PC-3 (cell line): ENCODE measurements at regions not wholly inside any gene's neighbourhood (a gene's known extent, or its start where the extent isn't known, plus 50 kb on each side); places are given as distances from the start of the nearest gene placed in this dataset.

ENCODE experiments used
- ATAC-seq: fragments of 200-7000 bp; cut with Tn5 transposase; 2 replicates; pipeline ENCODE4 v1.9.1; 2020; ENCODE audit warnings: mild to moderate bottlenecking, moderate library complexity
- BruUV-seq: library from RNA; stranded (reverse); fragments of 400-500 nt; replicated peaks from 2 replicates; lab custom pipeline; 2021; lab: Mats Ljungman, UMichigan
- CTCF ChIA-PET: fragments of 300-600 bp; sonication (Branson Sonifier 250); formaldehyde crosslinking; loops from one replicate; lab custom pipeline; 2022; ENCODE audit warnings: antibody characterized with exemption; lab: Charles Lee
- POLR2A ChIA-PET: fragments of 300-600 bp; sonication (Branson Sonifier 250); formaldehyde crosslinking; loops from one replicate; lab custom pipeline; 2022; ENCODE audit warnings: antibody characterized with exemption; ENCODE audit not compliant: unreplicated experiment; lab: Charles Lee
- DNase-seq: peaks from one replicate; pipeline ENCODE4 v3.0.0-alpha.2; 2015
- H2AFZ ChIP-seq: fragments of 300-600 bp; sonication (generic); 2 replicates; pipeline ENCODE4 v1.6.0; 2016; ENCODE audit warnings: antibody characterized with exemption, low read length
- H3F3A ChIP-seq: fragments of 300-600 bp; sonication (generic); one replicate; pipeline ENCODE4 v1.6.0; 2017; ENCODE audit warnings: antibody characterized with exemption, low read length, control low read depth, mild to moderate bottlenecking; ENCODE audit not compliant: unreplicated experiment
- H3K27ac ChIP-seq: fragments of 300-600 bp; sonication (generic); 2 replicates; pipeline ENCODE4 v1.5.1; 2016; ENCODE audit warnings: mild to moderate bottlenecking, low read length
- H3K27me3 ChIP-seq: fragments of 300-600 bp; sonication (generic); 2 replicates; pipeline ENCODE4 v1.6.1; 2016; ENCODE audit warnings: low read length, mixed read lengths
- H3K36me3 ChIP-seq: fragments of 300-600 bp; sonication (generic); 2 replicates; pipeline ENCODE4 v1.6.1; 2016; ENCODE audit warnings: low read depth, mixed run types, low read length, mixed read lengths
- H3K4me1 ChIP-seq: fragments of 300-600 bp; sonication (generic); 2 replicates; pipeline ENCODE4 v1.5.1; 2016; ENCODE audit warnings: low read length; ENCODE audit not compliant: insufficient read depth
- H3K4me2 ChIP-seq: fragments of 300-600 bp; sonication (generic); 2 replicates; pipeline ENCODE4 v1.6.0; 2016; ENCODE audit warnings: low read length
- H3K4me3 ChIP-seq: fragments of 300-600 bp; sonication (generic); 2 replicates; pipeline ENCODE4 v1.5.1; 2016; ENCODE audit warnings: mild to moderate bottlenecking, low read length, mixed read lengths
- H3K79me2 ChIP-seq: fragments of 300-600 bp; sonication (generic); 2 replicates; pipeline ENCODE4 v1.6.1; 2017; ENCODE audit warnings: low read length, mixed read lengths
- H3K9ac ChIP-seq: fragments of 300-600 bp; sonication (generic); 2 replicates; pipeline ENCODE4 v1.6.0; 2016; ENCODE audit warnings: mild to moderate bottlenecking, low read length
- H3K9me2 ChIP-seq: fragments of 300-600 bp; sonication (generic); replicated peaks from 2 replicates; pipeline ENCODE4 v1.6.1; 2016; ENCODE audit warnings: mixed run types, low read length, mixed read lengths
- H3K9me3 ChIP-seq: fragments of 300-600 bp; sonication (generic); 2 replicates; pipeline ENCODE4 v1.6.1; 2016; ENCODE audit warnings: low read length, mixed read lengths
- H4K20me1 ChIP-seq: fragments of 300-600 bp; sonication (generic); 2 replicates; pipeline ENCODE4 v1.6.1; 2016; ENCODE audit warnings: low read length, mixed read lengths
- CTCF ChIP-seq: fragments of 300-600 bp; sonication (generic); conservative IDR thresholded peaks from 2 replicates; pipeline ENCODE4 v1.5.1; 2017; ENCODE audit warnings: antibody characterized with exemption, low read depth, mild to moderate bottlenecking, low read length
- EZH2 ChIP-seq: fragments of 300-600 bp; sonication (generic); IDR thresholded peaks from one replicate; pipeline ENCODE4 v1.6.1; 2017; ENCODE audit warnings: antibody characterized with exemption, mild to moderate bottlenecking, low read length; ENCODE audit not compliant: unreplicated experiment
- EZH2phosphoT487 ChIP-seq: fragments of 300-600 bp; sonication (generic); IDR thresholded peaks from 2 replicates; pipeline ENCODE4 v1.6.1; 2018; ENCODE audit warnings: mild to moderate bottlenecking, antibody characterized with exemption, low read length, borderline replicate concordance
- intact Hi-C: fragments of 100-400 bp; cut with micrococcal nuclease; formaldehyde crosslinking; loops from 2 replicates; pipeline ENCODE4 v1.9.0; 2023

DNA sequence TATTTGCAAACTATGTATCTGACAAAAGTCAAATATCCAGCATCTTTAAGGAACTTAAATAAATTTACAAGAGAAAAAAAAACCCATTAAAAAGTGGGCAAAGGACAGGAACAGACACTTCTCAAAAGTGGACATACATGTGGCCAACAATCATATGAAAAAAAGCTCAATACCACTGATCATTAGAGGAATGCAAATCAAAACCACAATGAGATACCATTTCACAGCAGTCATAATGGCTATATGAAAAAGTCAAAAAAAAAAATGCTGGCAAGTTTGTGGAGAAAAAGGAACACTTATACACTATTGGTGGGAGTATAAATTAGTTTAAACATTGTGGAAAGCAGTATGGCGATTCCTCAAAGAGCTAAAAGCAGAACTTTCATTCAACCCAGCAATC is 130.3 kb upstream of the LHCGR start:
- Histone ChIP-seq H3K79me2 (no peaks in the 10 kb centered on the region), H3F3A (no peaks in the 10 kb centered on the region), H3K9ac (no peak overlapping the region), H3K4me1 (no peaks in the 10 kb centered on the region), H3K4me3 (no peak overlapping the region), H4K20me1 (no peaks in the 10 kb centered on the region), H3K9me2 (no peaks in the 10 kb centered on the region), H3K27ac (no peak overlapping the region), H2AFZ (no peak overlapping the region), H3K9me3 (no peaks in the 10 kb centered on the region), H3K36me3 (no peaks in the 10 kb centered on the region), H3K27me3 (no peaks in the 10 kb centered on the region), H3K4me2 (no peak overlapping the region)
- DNase-seq: no peak
- TF ChIP-seq CTCF (no peak), EZH2 (no peak), EZH2phosphoT487 (no peak)
- ChIA-PET POLR2A (no interaction called here), CTCF (no interaction called here)
- intact Hi-C loops: no loop called here
- BruUV-seq: no TSS peak
- no peak for ATAC-seq

- H3K79me2 ChIP-seq: no peaks in the 10 kb centered on the region
- no TSS peak for BruUV-seq
- no peaks in the 10 kb centered on the region for H3F3A ChIP-seq
- 0 out of 2 replicates have a peak, but pooled peaks cover 3% of the 10 kb centered on the region for H3K9me3 ChIP-seq
- H3K4me1 ChIP-seq: no peaks in the 10 kb centered on the region
- H3K9me2 ChIP-seq: no peaks in the 10 kb centered on the region
- intact Hi-C loops: no loop called here
- no peaks in the 10 kb centered on the region for H4K20me1 ChIP-seq
- H3K4me3 ChIP-seq: no peak overlapping the region
- ATAC-seq (no peak), DNase-seq (no peak)
- CTCF ChIA-PET: no interaction called here
- H3K36me3 ChIP-seq: no peaks in the 10 kb centered on the region
- H2AFZ ChIP-seq: no peak overlapping the region
- no peaks in the 10 kb centered on the region for H3K27me3 ChIP-seq
- H3K4me2 ChIP-seq: no peak overlapping the region
- H3K9ac ChIP-seq: no peak overlapping the region
- POLR2A ChIA-PET: no interaction called here
- H3K27ac ChIP-seq: no peak overlapping the region
- TF ChIP-seq CTCF (no peak), EZH2phosphoT487 (no peak), EZH2 (no peak)
Measured at GRCh38 chr2:48883661-48884060, 128.1 kb upstream of the LHCGR start.

DNA sequence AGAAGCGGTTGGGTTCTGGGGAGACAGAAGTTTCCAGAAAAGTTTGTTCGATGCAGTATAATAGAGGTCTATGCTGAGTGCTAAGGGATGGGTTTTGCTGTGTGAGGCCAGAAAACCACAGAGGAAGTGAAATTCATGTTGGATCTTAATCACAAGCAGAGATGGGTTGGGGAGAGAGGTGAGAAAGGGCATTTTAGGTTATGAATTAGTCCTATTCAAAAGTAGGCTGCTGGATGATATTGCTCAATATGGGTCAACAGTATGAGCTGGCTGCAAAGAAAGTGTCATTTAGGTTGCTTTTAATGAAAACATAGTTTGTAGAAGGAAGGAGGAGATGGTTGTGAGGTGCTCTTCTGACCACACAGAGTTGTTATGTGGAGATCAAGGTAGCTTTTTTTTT is 118.8 kb upstream of the LHCGR start:
- H4K20me1 ChIP-seq: no peaks in the 10 kb centered on the region
- ATAC-seq (no peak), DNase-seq (no peak)
- BruUV-seq: no TSS peak
- H3K9me3 ChIP-seq: 0 out of 2 replicates have a peak, but pooled peaks cover 4% of the 10 kb centered on the region
- CTCF ChIA-PET: no interaction called here
- POLR2A ChIA-PET: no interaction called here
- H3K4me1 ChIP-seq: no peaks in the 10 kb centered on the region
- H3K36me3 ChIP-seq: no peaks in the 10 kb centered on the region
- H3F3A ChIP-seq: no peaks in the 10 kb centered on the region
- no peak overlapping the region for H3K9ac ChIP-seq
- H2AFZ ChIP-seq: no peak overlapping the region
- intact Hi-C loops: no loop called here
- no peaks in the 10 kb centered on the region for H3K27me3 ChIP-seq
- no peaks in the 10 kb centered on the region for H3K9me2 ChIP-seq
- H3K4me3 ChIP-seq: no peak overlapping the region
- no peak overlapping the region for H3K27ac ChIP-seq
- no peak for TF ChIP-seq EZH2
- TF ChIP-seq EZH2phosphoT487: no peak
- no peaks in the 10 kb centered on the region for H3K79me2 ChIP-seq
- no peak overlapping the region for H3K4me2 ChIP-seq
